MCF 10A (cell line): ENCODE measurements at regions not wholly inside any gene's neighbourhood (a gene's known extent, or its start where the extent isn't known, plus 50 kb on each side); places are given as distances from the start of the nearest gene placed in this dataset.

ENCODE experiments used
- BruUV-seq: library from RNA; stranded (reverse); fragments of 400-500 nt; replicated peaks from 2 replicates; lab custom pipeline; 2021; lab: Mats Ljungman, UMichigan
- CTCF ChIA-PET: fragments of 300-600 bp; sonication (Branson Sonifier 250); formaldehyde crosslinking; extraction: SDS; loops from one replicate; lab custom pipeline; 2021; ENCODE audit warnings: antibody characterized with exemption, inconsistent platforms; lab: Yijun Ruan, JAX
- POLR2A ChIA-PET: fragments of 300-600, 350-650 bp; sonication (Branson Sonifier 250); formaldehyde crosslinking; extraction: SDS; loops from one replicate; lab custom pipeline; 2020; ENCODE audit warnings: antibody characterized with exemption, inconsistent platforms; lab: Yijun Ruan, JAX
- DNase-seq: peaks from one replicate; pipeline ENCODE4 v3.0.0-alpha.2; 2018; ENCODE audit not compliant: unreplicated experiment
- H3K27ac Mint-ChIP-seq: one replicate; pipeline ENCODE4 v1.8.0; 2022; ENCODE audit warnings: mild to moderate bottlenecking, low read depth, mixed read lengths; ENCODE audit not compliant: unreplicated experiment
- H3K27me3 Mint-ChIP-seq: one replicate; pipeline ENCODE4 v1.8.0; 2022; ENCODE audit warnings: mixed read lengths; ENCODE audit not compliant: insufficient read depth, unreplicated experiment
- H3K36me3 Mint-ChIP-seq: one replicate; pipeline ENCODE4 v1.8.0; 2022; ENCODE audit warnings: mild to moderate bottlenecking, moderate library complexity, mixed read lengths; ENCODE audit not compliant: insufficient read depth, unreplicated experiment
- H3K4me1 Mint-ChIP-seq: one replicate; pipeline ENCODE4 v1.8.0; 2022; ENCODE audit warnings: mixed read lengths; ENCODE audit not compliant: insufficient read depth, unreplicated experiment
- H3K4me3 Mint-ChIP-seq: one replicate; pipeline ENCODE4 v1.8.0; 2022; ENCODE audit warnings: mild to moderate bottlenecking, moderate library complexity, mixed read lengths; ENCODE audit not compliant: unreplicated experiment
- H3K9me3 Mint-ChIP-seq: one replicate; pipeline ENCODE4 v1.8.0; 2022; ENCODE audit warnings: mixed read lengths; ENCODE audit not compliant: unreplicated experiment
- intact Hi-C: fragments of 100-400 bp; cut with micrococcal nuclease; formaldehyde crosslinking; loops from 2 replicates; pipeline ENCODE4 v1.14.1; 2022
- TF ChIP-seq, protein P1 (sequence below): fragments of 200-600 bp; IDR thresholded peaks from one replicate; pipeline ENCODE4 v1.8.0; 2022; ENCODE audit warnings: antibody characterized with exemption, mild to moderate bottlenecking; ENCODE audit not compliant: unreplicated experiment

- POLR2A ChIA-PET: interaction anchor here (0.7 to 1.5 kb wide), 4 partner anchors 9 to 159 kb away, joined by 3 to 4 read pairs (median 4); no protein-coding TSS in a partner anchor
- TF ChIP-seq, protein P1, sequence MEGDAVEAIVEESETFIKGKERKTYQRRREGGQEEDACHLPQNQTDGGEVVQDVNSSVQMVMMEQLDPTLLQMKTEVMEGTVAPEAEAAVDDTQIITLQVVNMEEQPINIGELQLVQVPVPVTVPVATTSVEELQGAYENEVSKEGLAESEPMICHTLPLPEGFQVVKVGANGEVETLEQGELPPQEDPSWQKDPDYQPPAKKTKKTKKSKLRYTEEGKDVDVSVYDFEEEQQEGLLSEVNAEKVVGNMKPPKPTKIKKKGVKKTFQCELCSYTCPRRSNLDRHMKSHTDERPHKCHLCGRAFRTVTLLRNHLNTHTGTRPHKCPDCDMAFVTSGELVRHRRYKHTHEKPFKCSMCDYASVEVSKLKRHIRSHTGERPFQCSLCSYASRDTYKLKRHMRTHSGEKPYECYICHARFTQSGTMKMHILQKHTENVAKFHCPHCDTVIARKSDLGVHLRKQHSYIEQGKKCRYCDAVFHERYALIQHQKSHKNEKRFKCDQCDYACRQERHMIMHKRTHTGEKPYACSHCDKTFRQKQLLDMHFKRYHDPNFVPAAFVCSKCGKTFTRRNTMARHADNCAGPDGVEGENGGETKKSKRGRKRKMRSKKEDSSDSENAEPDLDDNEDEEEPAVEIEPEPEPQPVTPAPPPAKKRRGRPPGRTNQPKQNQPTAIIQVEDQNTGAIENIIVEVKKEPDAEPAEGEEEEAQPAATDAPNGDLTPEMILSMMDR: no peak
- intact Hi-C loops: no loop called here
- H3K9me3 Mint-ChIP-seq: peaks cover 7% of the 10 kb centered on the region
- no peaks in the 10 kb centered on the region for H3K36me3 Mint-ChIP-seq
- H3K27ac Mint-ChIP-seq: no peak overlapping the region
- no peaks in the 10 kb centered on the region for H3K27me3 Mint-ChIP-seq
- BruUV-seq: no TSS peak
- peaks cover 6% of the 10 kb centered on the region for H3K4me1 Mint-ChIP-seq
- no peak overlapping the region for H3K4me3 Mint-ChIP-seq
- DNase-seq: peak; percentile 37
- CTCF ChIA-PET: interaction anchor here (0.6 kb wide), 1 partner anchor 401 kb away, joined by 4 read pairs; no protein-coding TSS in a partner anchor
Measured at GRCh38 chr9:13873203-13873602, 440.7 kb downstream of the NFIB start.

DNA sequence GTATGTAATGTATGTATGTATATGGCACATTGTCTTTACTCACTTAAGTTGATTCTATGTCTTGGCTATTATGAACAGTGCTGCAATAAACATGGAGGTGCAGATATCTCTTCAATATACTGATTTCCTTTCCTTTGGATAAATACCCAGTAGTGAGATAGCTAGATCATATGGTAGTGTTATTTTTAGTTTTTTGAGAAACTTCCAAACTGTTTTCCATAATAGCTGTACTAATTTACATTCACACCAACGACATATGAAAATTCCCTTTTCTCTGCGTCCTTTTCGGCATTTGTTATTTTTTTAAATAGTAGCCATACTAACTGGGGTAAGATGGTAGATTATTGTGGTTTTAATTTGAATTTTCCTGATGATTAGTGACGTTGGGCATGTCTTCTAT is 445.6 kb downstream of the NFIB start:
- H3K4me1 Mint-ChIP-seq: peaks cover 16% of the 10 kb centered on the region
- POLR2A ChIA-PET: interaction anchor here (0.6 kb wide), 1 partner anchor 179 kb away, joined by 3 read pairs; no protein-coding TSS in a partner anchor
- TF ChIP-seq, protein P1: no peak
- no peaks in the 10 kb centered on the region for H3K27me3 Mint-ChIP-seq
- CTCF ChIA-PET: no interaction called here
- intact Hi-C loops: loop anchor here (10.0 kb wide), 1 partner anchor 456 kb away; no protein-coding TSS in a partner anchor
- BruUV-seq: no TSS peak
- H3K4me3 Mint-ChIP-seq: no peak overlapping the region
- no peak for DNase-seq
- H3K9me3 Mint-ChIP-seq: peaks cover 5% of the 10 kb centered on the region
- H3K36me3 Mint-ChIP-seq: no peaks in the 10 kb centered on the region
- H3K27ac Mint-ChIP-seq: no peak overlapping the region

DNA sequence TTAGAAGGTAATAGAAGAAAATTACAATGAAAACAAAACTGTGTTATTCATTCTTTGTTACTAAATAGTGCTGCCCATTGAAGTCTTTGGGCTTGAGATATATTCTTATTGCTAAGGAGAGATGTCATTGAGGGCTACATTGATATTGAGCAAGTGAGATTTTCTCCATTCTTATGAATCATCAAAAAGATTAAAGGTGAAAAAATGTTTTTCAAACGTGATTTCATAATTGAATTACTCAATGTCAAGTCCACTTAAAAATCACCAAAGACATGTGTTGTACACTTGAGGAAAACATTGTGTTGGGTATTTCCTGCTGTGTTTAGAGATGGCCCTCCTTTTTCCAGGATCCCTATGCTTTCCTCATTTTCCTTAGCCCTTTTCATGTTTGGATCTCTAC is 448.1 kb downstream of the NFIB start:
- CTCF ChIA-PET: no interaction called here
- intact Hi-C loops: loop anchor here (10.0 kb wide), 1 partner anchor 459 kb away; no protein-coding TSS in a partner anchor

DNA sequence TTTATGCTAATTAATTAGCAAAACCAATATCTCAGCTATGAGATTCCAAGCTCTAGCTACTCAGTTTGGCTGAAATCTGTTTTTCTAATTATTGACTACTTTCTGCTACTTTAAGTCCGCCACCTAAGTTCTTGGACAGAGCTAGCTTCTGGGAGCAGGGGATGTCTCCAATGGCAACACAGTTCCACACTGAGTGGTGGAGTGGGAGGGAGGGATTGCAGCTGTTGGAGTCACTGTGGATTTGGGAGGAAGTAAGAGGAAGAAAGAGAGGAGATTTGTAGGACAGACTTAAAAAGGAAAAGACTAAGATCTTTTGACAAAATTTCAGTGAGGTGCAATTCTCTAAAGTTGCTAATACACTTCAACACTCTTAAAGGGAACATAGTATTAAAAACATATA is 450.8 kb downstream of the NFIB start:
- Mint-ChIP-seq H3K36me3 (no peaks in the 10 kb centered on the region), H3K4me1 (peaks cover 10% of the 10 kb centered on the region), H3K4me3 (no peak overlapping the region), H3K27ac (no peak overlapping the region), H3K27me3 (no peaks in the 10 kb centered on the region), H3K9me3 (no peaks in the 10 kb centered on the region)
- CTCF ChIA-PET: interaction anchor here (0.8 kb wide), 1 partner anchor 542 kb away, joined by 3 read pairs; no protein-coding TSS in a partner anchor
- DNase-seq: no peak
- no TSS peak for BruUV-seq
- intact Hi-C loops: loop anchor here (10.0 kb wide), 1 partner anchor 462 kb away; no protein-coding TSS in a partner anchor
- POLR2A ChIA-PET: no interaction called here
- TF ChIP-seq, protein P1: no peak

More for the DNA sequence above, 448.1 kb downstream of the NFIB start:
- Mint-ChIP-seq H3K9me3 (no peaks in the 10 kb centered on the region), H3K27me3 (no peaks in the 10 kb centered on the region), H3K27ac (peak overlapping the region; percentile 89), H3K4me1 (peaks cover 11% of the 10 kb centered on the region), H3K36me3 (no peaks in the 10 kb centered on the region), H3K4me3 (no peak overlapping the region)
- TF ChIP-seq, protein P1: no peak
- BruUV-seq: no TSS peak
- POLR2A ChIA-PET: no interaction called here
- peak; percentile 70 for DNase-seq
